ENCODE measurements at regions not wholly inside any gene's neighbourhood (a gene's known extent, or its start where the extent isn't known, plus 50 kb on each side); places are given as distances from the start of the nearest gene placed in this dataset.
A peak's percentile ranks its signal among the peaks of the same experiment; 100 is the strongest.

- DNase-seq (no peak), ATAC-seq (no peak)
- H3K27ac ChIP-seq: no peak overlapping the region
- TF ChIP-seq POLR2A (IDR thresholded peaks at IDR 0.05) (no peak), CTCF (IDR thresholded peaks at IDR 0.05) (no peak)
- peaks cover 0 to 14% (median 0%) of the 10 kb centered on the region in 4 donors for H3K4me1 ChIP-seq
- no peak overlapping the region for H3K4me3 ChIP-seq
- 64% methylated on average over 2 of the region's 2 CpGs for WGBS (ENCODE audit: insufficient coverage, low coverage, low lambda C conversion rate, missing lambda C conversion rate)
- intact Hi-C loops (cut with DNase I): no loop called here
- H3K36me3 ChIP-seq: no peaks in the 10 kb centered on the region
- H3K9me3 ChIP-seq: no peaks in the 10 kb centered on the region
- H3K27me3 ChIP-seq: no peaks in the 10 kb centered on the region
Observed at GRCh38 chr5:158599157-158599556, 500.6 kb downstream of the EBF1 start.

- Histone ChIP-seq H3K9me3 (no peaks in the 10 kb centered on the region), H3K4me3 (no peak overlapping the region), H3K36me3 (no peaks in the 10 kb centered on the region), H3K27ac (no peak overlapping the region), H3K27me3 (no peaks in the 10 kb centered on the region), H3K4me1 (peaks cover 0 to 14% (median 0%) of the 10 kb centered on the region in 4 donors)
- ATAC-seq: peak; percentile 97 to 98 (median 98)
- peak; percentile 24 to 69 (median 56) for DNase-seq
- 39% methylated on average over 5 of the region's 5 CpGs for WGBS (ENCODE audit: insufficient coverage, low coverage, low lambda C conversion rate, missing lambda C conversion rate)
- no peak for TF ChIP-seq CTCF (IDR thresholded peaks at IDR 0.05)
- TF ChIP-seq POLR2A (IDR thresholded peaks at IDR 0.05): no peak
- intact Hi-C loops (cut with DNase I): no loop called here
Observed at GRCh38 chr5:158594595-158595242, 505.0 kb downstream of the EBF1 start.

GRCh38 chr5:158593925-158594324 is 505.8 kb downstream of the EBF1 start:
- TF ChIP-seq CTCF (IDR thresholded peaks at IDR 0.05) (no peak), POLR2A (IDR thresholded peaks at IDR 0.05) (no peak)
- intact Hi-C loops (cut with DNase I): no loop called here
- H3K27me3 ChIP-seq: no peaks in the 10 kb centered on the region
- WGBS (ENCODE audit: insufficient coverage, low coverage, low lambda C conversion rate, missing lambda C conversion rate): 100% methylated on average over 1 of the region's 1 CpG
- no peak overlapping the region for H3K27ac ChIP-seq
- DNase-seq (no peak), ATAC-seq (no peak)
- H3K9me3 ChIP-seq: no peaks in the 10 kb centered on the region
- H3K4me1 ChIP-seq: peaks cover 0 to 14% (median 0%) of the 10 kb centered on the region in 4 donors
- no peaks in the 10 kb centered on the region for H3K36me3 ChIP-seq
- no peak overlapping the region for H3K4me3 ChIP-seq

GRCh38 chr5:158591301-158591863 is 508.3 kb downstream of the EBF1 start:
- TF ChIP-seq CTCF (IDR thresholded peaks at IDR 0.05): no peak
- no peak for TF ChIP-seq POLR2A (IDR thresholded peaks at IDR 0.05)
- Histone ChIP-seq H3K27ac (no peak overlapping the region), H3K4me3 (no peak overlapping the region), H3K36me3 (no peaks in the 10 kb centered on the region), H3K27me3 (no peaks in the 10 kb centered on the region), H3K9me3 (no peaks in the 10 kb centered on the region), H3K4me1 (peaks cover 0 to 14% (median 0%) of the 10 kb centered on the region in 4 donors)
- intact Hi-C loops (cut with DNase I): no loop called here
- DNase-seq (no peak), ATAC-seq (peak in 3 of 4 donors; percentile 30 to 36 (median 30))
- 27% methylated on average over 7 of the region's 7 CpGs for WGBS (ENCODE audit: insufficient coverage, low coverage, low lambda C conversion rate, missing lambda C conversion rate)
